OCI-LY1 (cell line): ENCODE measurements at regions not wholly inside any gene's neighbourhood (a gene's known extent, or its start where the extent isn't known, plus 50 kb on each side); places are given as distances from the start of the nearest gene placed in this dataset.
"Not testable (repeated sequence)": the region's sequence is repeated elsewhere in the genome, so short reads cannot be mapped to it uniquely, and the experiment has no call there.

Experiments used
- H2AFZ ChIP-seq: fragments of 200-600 bp; sonication (generic), shearing (Covaris generic); 2 replicates; pipeline ENCODE4 v1.6.0; 2014; ENCODE audit warnings: antibody characterized with exemption, mild to moderate bottlenecking, low read length
- H3F3A ChIP-seq: fragments of 200-600 bp; sonication (generic), shearing (Covaris generic); 2 replicates; pipeline ENCODE4 v1.6.0; 2014; ENCODE audit warnings: mild to moderate bottlenecking, antibody characterized with exemption, low read length, moderate library complexity; ENCODE audit not compliant: insufficient read depth
- H3K27ac ChIP-seq: fragments of 200-600 bp; sonication (generic); 2 replicates; pipeline ENCODE4 v1.5.1; 2014; ENCODE audit warnings: low read length, mixed run types, mild to moderate bottlenecking, low read depth; ENCODE audit not compliant: poor library complexity, severe bottlenecking
- H3K27me3 ChIP-seq: fragments of 200-600 bp; sonication (generic); 2 replicates; pipeline ENCODE4 v1.6.0; 2014; ENCODE audit warnings: antibody characterized with exemption, mild to moderate bottlenecking, low read length, moderate library complexity; ENCODE audit not compliant: insufficient read depth
- H3K36me3 ChIP-seq: fragments of 200-600 bp; sonication (generic); 2 replicates; pipeline ENCODE4 v1.6.1; 2014; ENCODE audit warnings: mild to moderate bottlenecking, antibody characterized with exemption, low read length, moderate library complexity, mixed read lengths; ENCODE audit not compliant: insufficient read depth
- H3K4me1 ChIP-seq: fragments of 200-600 bp; sonication (generic); 2 replicates; pipeline ENCODE4 v1.5.1; 2014; ENCODE audit warnings: mild to moderate bottlenecking, low read length, moderate library complexity; ENCODE audit not compliant: insufficient read depth, severe bottlenecking
- H3K4me2 ChIP-seq: fragments of 200-600 bp; sonication (generic), shearing (Covaris generic); 2 replicates; pipeline ENCODE4 v1.6.1; 2014; ENCODE audit warnings: low read length
- H3K4me3 ChIP-seq: fragments of 200-600 bp; sonication (generic); 2 replicates; pipeline ENCODE4 v1.5.1; 2014; ENCODE audit warnings: low read length, low read depth, mild to moderate bottlenecking, mixed read lengths; ENCODE audit not compliant: poor library complexity, severe bottlenecking
- H3K79me2 ChIP-seq: fragments of 200-600 bp; shearing (Covaris generic); 2 replicates; pipeline ENCODE4 v1.6.1; 2016; ENCODE audit warnings: mixed run types, low read length, mixed read lengths; ENCODE audit not compliant: insufficient read depth
- H3K9ac ChIP-seq: fragments of 200-600 bp; sonication (generic), shearing (Covaris generic); 2 replicates; pipeline ENCODE4 v1.6.1; 2014; ENCODE audit warnings: mild to moderate bottlenecking, low read length, mixed read lengths
- H3K9me2 ChIP-seq: fragments of 200-600 bp; sonication (generic), shearing (Covaris generic); 2 replicates; pipeline ENCODE4 v1.6.1; 2014; ENCODE audit warnings: low read depth, mild to moderate bottlenecking, low read length, mixed read lengths
- H3K9me3 ChIP-seq: fragments of 200-600 bp; shearing (Covaris generic); 2 replicates; pipeline ENCODE4 v1.6.1; 2014; ENCODE audit warnings: low read length, mixed read lengths
- H4K20me1 ChIP-seq: fragments of 200-600 bp; sonication (generic), shearing (Covaris generic); 2 replicates; pipeline ENCODE4 v1.6.0; 2016; ENCODE audit warnings: mild to moderate bottlenecking, low read length; ENCODE audit not compliant: insufficient read depth
- CTCF ChIP-seq: fragments of 200-600 bp; sonication (generic), shearing (Covaris generic); IDR thresholded peaks from 2 replicates; pipeline ENCODE4 v1.5.1; 2017; ENCODE audit warnings: mild to moderate bottlenecking, antibody characterized with exemption, low read length, moderate library complexity, mixed read lengths
- EZH2 ChIP-seq: fragments of 200-600 bp; sonication (generic), shearing (Covaris generic); IDR thresholded peaks from 2 replicates; pipeline ENCODE4 v1.8.0; 2017; ENCODE audit warnings: borderline replicate concordance, mixed run types, mild to moderate bottlenecking, antibody characterized with exemption, low read length, moderate library complexity, mixed read lengths

GRCh38 chr1:208349694-208350330 lies 105.6 kb upstream of the PLXNA2 start:
- Histone ChIP-seq H3F3A (no peaks in the 10 kb centered on the region), H3K4me1 (no peaks in the 10 kb centered on the region), H3K9ac (no peak overlapping the region), H3K4me3 (no peak overlapping the region), H3K9me3 (no peaks in the 10 kb centered on the region), H3K4me2 (no peak overlapping the region), H3K9me2 (no peaks in the 10 kb centered on the region), H3K27ac (no peak overlapping the region), H3K36me3 (no peaks in the 10 kb centered on the region), H3K79me2 (no peaks in the 10 kb centered on the region), H3K27me3 (no peaks in the 10 kb centered on the region), H2AFZ (no peak overlapping the region), H4K20me1 (no peaks in the 10 kb centered on the region)
- TF ChIP-seq EZH2 (no peak), CTCF (no peak)

GRCh38 chr1:208350815-208351214 lies 106.6 kb upstream of the PLXNA2 start:
- Histone ChIP-seq H3K27me3 (no peaks in the 10 kb centered on the region), H4K20me1 (no peaks in the 10 kb centered on the region), H3K9ac (no peak overlapping the region), H2AFZ (no peak overlapping the region), H3K36me3 (no peaks in the 10 kb centered on the region), H3K4me1 (no peaks in the 10 kb centered on the region), H3K79me2 (no peaks in the 10 kb centered on the region), H3K4me2 (no peak overlapping the region), H3K9me2 (no peaks in the 10 kb centered on the region), H3F3A (no peaks in the 10 kb centered on the region), H3K27ac (no peak overlapping the region), H3K9me3 (no peaks in the 10 kb centered on the region), H3K4me3 (no peak overlapping the region)
- TF ChIP-seq CTCF (no peak), EZH2 (no peak)

- Histone ChIP-seq H3K9me2 (no peaks in the 10 kb centered on the region), H3K36me3 (no peaks in the 10 kb centered on the region), H4K20me1 (no peaks in the 10 kb centered on the region), H3K4me1 (no peaks in the 10 kb centered on the region), H2AFZ (no peak overlapping the region), H3F3A (no peaks in the 10 kb centered on the region), H3K9me3 (no peaks in the 10 kb centered on the region), H3K79me2 (no peaks in the 10 kb centered on the region), H3K27me3 (no peaks in the 10 kb centered on the region), H3K4me2 (no peak overlapping the region), H3K9ac (no peak overlapping the region), H3K27ac (no peak overlapping the region), H3K4me3 (no peak overlapping the region)
- TF ChIP-seq EZH2: no peak
- TF ChIP-seq CTCF: no peak
Measured at GRCh38 chr1:208351838-208352237, 107.7 kb upstream of the PLXNA2 start.

- not testable (repeated sequence) for H3K36me3 ChIP-seq, H3K79me2 ChIP-seq
Measured at GRCh38 chr1:208353797-208354196, 109.6 kb upstream of the PLXNA2 start.

More at GRCh38 chr1:208353797-208354196, 109.6 kb upstream of the PLXNA2 start:
- H2AFZ ChIP-seq, H3K9ac ChIP-seq, H3K4me1 ChIP-seq, H3K27ac ChIP-seq, H3K27me3 ChIP-seq, H3K4me2 ChIP-seq, H3K9me2 ChIP-seq, H3K9me3 ChIP-seq, H3K4me3 ChIP-seq, H3F3A ChIP-seq, H4K20me1 ChIP-seq: not testable (repeated sequence)
